H9 (cell line): ENCODE measurements at regions not wholly inside any gene's neighbourhood (a gene's known extent, or its start where the extent isn't known, plus 50 kb on each side); places are given as distances from the start of the nearest gene placed in this dataset.

Source experiments
- DNase-seq: peaks from one replicate; pipeline ENCODE4 v3.0.0-alpha.2; 2017
- H2AFZ ChIP-seq: one replicate; pipeline ENCODE4 v1.6.1; 2013; ENCODE audit warnings: mild to moderate bottlenecking, low read length, control low read depth, moderate library complexity
- H2AK5ac ChIP-seq: 2 replicates; pipeline ENCODE4 v1.6.1; 2013; ENCODE audit warnings: low read length, control low read depth, mixed read lengths; ENCODE audit not compliant: insufficient read length
- H2BK120ac ChIP-seq: one replicate; pipeline ENCODE4 v1.6.1; 2013; ENCODE audit warnings: low read depth, mild to moderate bottlenecking, low read length, control low read depth, inconsistent platforms; ENCODE audit not compliant: poor library complexity, severe bottlenecking
- H2BK12ac ChIP-seq: 2 replicates; pipeline ENCODE4 v1.6.1; 2013; ENCODE audit warnings: low read length, control low read depth, mixed read lengths, low read depth; ENCODE audit not compliant: insufficient read length
- H2BK15ac ChIP-seq: 2 replicates; pipeline ENCODE4 v1.6.1; 2013; ENCODE audit warnings: low read depth, low read length, control low read depth
- H2BK20ac ChIP-seq: one replicate; pipeline ENCODE4 v1.6.1; 2013; ENCODE audit warnings: low read depth, mild to moderate bottlenecking, low read length, control low read depth, inconsistent platforms; ENCODE audit not compliant: poor library complexity, severe bottlenecking
- H2BK5ac ChIP-seq: 2 replicates; pipeline ENCODE4 v1.6.1; 2013; ENCODE audit warnings: low read length, control low read depth, mixed read lengths; ENCODE audit not compliant: insufficient read length
- H3K14ac ChIP-seq: 2 replicates; pipeline ENCODE4 v1.6.1; 2013; ENCODE audit warnings: low read length, control low read depth; ENCODE audit not compliant: insufficient read depth
- H3K18ac ChIP-seq: 2 replicates; pipeline ENCODE4 v1.6.1; 2013; ENCODE audit warnings: low read depth, mild to moderate bottlenecking, mixed read lengths, low read length, control low read depth; ENCODE audit not compliant: insufficient read length
- H3K23ac ChIP-seq: 2 replicates; pipeline ENCODE4 v1.6.1; 2013; ENCODE audit warnings: low read length, control low read depth, mixed read lengths, low read depth; ENCODE audit not compliant: insufficient read length
- H3K23me2 ChIP-seq: 2 replicates; pipeline ENCODE4 v1.6.1; 2013; ENCODE audit warnings: low read depth, mild to moderate bottlenecking, mixed read lengths, low read length, control low read depth; ENCODE audit not compliant: insufficient read length, poor library complexity, severe bottlenecking
- H3K27ac ChIP-seq: 2 replicates; pipeline ENCODE4 v1.5.1; 2013; ENCODE audit warnings: low read length, control low read depth, mixed read lengths, low read depth; ENCODE audit not compliant: insufficient read length
- H3K27me3 ChIP-seq: 2 replicates; pipeline ENCODE4 v1.6.1; 2013; ENCODE audit warnings: low read length, control low read depth, inconsistent platforms; ENCODE audit not compliant: insufficient read depth
- H3K4ac ChIP-seq: 2 replicates; pipeline ENCODE4 v1.6.1; 2013; ENCODE audit warnings: low read depth, mild to moderate bottlenecking, control low read depth, inconsistent platforms, low read length, moderate library complexity
- H3K4me1 ChIP-seq: 2 replicates; pipeline ENCODE4 v1.6.1; 2013; ENCODE audit warnings: low read length, control low read depth, inconsistent platforms; ENCODE audit not compliant: insufficient read depth
- H3K4me2 ChIP-seq: 2 replicates; pipeline ENCODE4 v1.6.1; 2013; ENCODE audit warnings: low read length, control low read depth, mixed read lengths; ENCODE audit not compliant: insufficient read length, insufficient read depth
- H3K56ac ChIP-seq: 2 replicates; pipeline ENCODE4 v1.6.1; 2013; ENCODE audit warnings: low read depth, mild to moderate bottlenecking, mixed read lengths, low read length, control low read depth; ENCODE audit not compliant: insufficient read length
- H3K79me1 ChIP-seq: 2 replicates; pipeline ENCODE4 v1.6.1; 2013; ENCODE audit warnings: low read depth, mild to moderate bottlenecking, moderate library complexity, low read length, control low read depth, inconsistent platforms; ENCODE audit not compliant: insufficient read depth, poor library complexity, severe bottlenecking
- H3K79me2 ChIP-seq: 2 replicates; pipeline ENCODE4 v1.6.1; 2013; ENCODE audit warnings: low read length, control low read depth, inconsistent platforms; ENCODE audit not compliant: insufficient read depth
- H3K9ac ChIP-seq: 2 replicates; pipeline ENCODE4 v1.6.1; 2013; ENCODE audit warnings: low read length, control low read depth, mixed read lengths; ENCODE audit not compliant: insufficient read length; ENCODE audit errors: extremely low read depth
- H3K9me3 ChIP-seq: one replicate; pipeline ENCODE4 v1.6.1; 2013; ENCODE audit warnings: low read depth, low read length, inconsistent platforms; ENCODE audit not compliant: control insufficient read depth
- H3T11ph ChIP-seq: one replicate; pipeline ENCODE4 v1.6.1; 2013; ENCODE audit warnings: mild to moderate bottlenecking, low read length, control low read depth, inconsistent platforms
- H4K20me1 ChIP-seq: one replicate; pipeline ENCODE4 v1.6.1; 2013; ENCODE audit not compliant: control insufficient read depth, insufficient read length, insufficient read depth
- H4K5ac ChIP-seq: 2 replicates; pipeline ENCODE4 v1.6.1; 2013; ENCODE audit warnings: low read depth, mild to moderate bottlenecking, mixed read lengths, low read length, control low read depth; ENCODE audit not compliant: insufficient read length
- H4K8ac ChIP-seq: replicated peaks from 2 replicates; pipeline ENCODE4 v1.6.1; 2013; ENCODE audit warnings: low read length, control low read depth, mixed read lengths, low read depth; ENCODE audit not compliant: insufficient read length
- H4K91ac ChIP-seq: 2 replicates; pipeline ENCODE4 v1.6.1; 2013; ENCODE audit warnings: low read depth, mild to moderate bottlenecking, moderate library complexity, mixed read lengths, low read length, control low read depth; ENCODE audit not compliant: insufficient read length
- H3K27ac Mint-ChIP-seq, 3 experiments: 2 replicates in 2 of 3; 3 replicates in 1 of 3; pipeline ENCODE4 v1.8.0; 2020 to 2021; ENCODE audit warnings: mixed read lengths in 3 of 3, mild to moderate bottlenecking in 1 of 3, moderate library complexity in 1 of 3
- H3K27me3 Mint-ChIP-seq: 2 replicates; pipeline ENCODE4 v1.8.0; 2021; ENCODE audit warnings: low read depth, mild to moderate bottlenecking, moderate library complexity, mixed read lengths
- H3K36me3 Mint-ChIP-seq, 3 experiments: 2 replicates in 2 of 3; 3 replicates in 1 of 3; pipeline ENCODE4 v1.8.0; 2020 to 2021; ENCODE audit warnings: low read depth in 3 of 3, mixed read lengths in 3 of 3; ENCODE audit not compliant: insufficient read depth in 1 of 3
- H3K4me1 Mint-ChIP-seq, 2 experiments: 2 replicates each; pipeline ENCODE4 v1.8.0; 2020; ENCODE audit warnings: mixed read lengths in 2 of 2
- H3K4me3 Mint-ChIP-seq, 2 experiments: 2 replicates in 1 of 2; 3 replicates in 1 of 2; pipeline ENCODE4 v1.8.0; 2020 to 2021; ENCODE audit warnings: mild to moderate bottlenecking in 2 of 2, mixed read lengths in 2 of 2, moderate library complexity in 1 of 2
- H3K9me3 Mint-ChIP-seq, 2 experiments: 2 replicates in 1 of 2; 3 replicates in 1 of 2; pipeline ENCODE4 v1.8.0; 2020; ENCODE audit warnings: mild to moderate bottlenecking in 2 of 2, mixed read lengths in 2 of 2, moderate library complexity in 1 of 2
- CTCF ChIP-seq: fragments of 200-600 bp; sonication (generic); conservative IDR thresholded peaks from 3 replicates; pipeline ENCODE4 v1.8.0; 2021; ENCODE audit warnings: antibody characterized with exemption, mild to moderate bottlenecking
- WGBS: extraction: QIAGEN DNeasy Blood & Tissue Kit; methylation state at CpG from one replicate; pipeline ENCODE4 v1.1.7; 2013; ENCODE audit warnings: missing lambda C conversion rate, low lambda C conversion rate, mixed read lengths; ENCODE audit not compliant: insufficient read length; ENCODE audit errors: extremely low coverage; 5-methylcytosine and 5-hydroxymethylcytosine counted together

- Histone ChIP-seq H2BK5ac (no peak overlapping the region), H2BK15ac (no peak overlapping the region), H3T11ph (no peak overlapping the region), H2AFZ (no peak overlapping the region), H3K14ac (no peak overlapping the region), H4K8ac (no peak overlapping the region), H3K9me3 (no peaks in the 10 kb centered on the region), H3K4me1 (no peaks in the 10 kb centered on the region), H3K9ac (no peak overlapping the region), H3K4me2 (no peak overlapping the region), H3K23ac (no peak overlapping the region), H2AK5ac (no peak overlapping the region), H3K79me2 (no peaks in the 10 kb centered on the region), H4K5ac (no peak overlapping the region), H3K27me3 (no peaks in the 10 kb centered on the region), H3K18ac (no peak overlapping the region), H4K20me1 (no peaks in the 10 kb centered on the region), H4K91ac (no peak overlapping the region), H2BK12ac (no peak overlapping the region), H3K56ac (no peak overlapping the region), H2BK20ac (no peak overlapping the region), H3K79me1 (no peaks in the 10 kb centered on the region), H2BK120ac (no peak overlapping the region), H3K23me2 (no peaks in the 10 kb centered on the region), H3K4ac (no peak overlapping the region), H3K27ac (no peak overlapping the region)
- peaks cover 10 to 12% of the 10 kb centered on the region in 2 experiments for H3K4me1 Mint-ChIP-seq
- DNase-seq = no peak
- H3K9me3 Mint-ChIP-seq = peaks cover 2 to 7% of the 10 kb centered on the region in 2 experiments; a peak in 2 of 5 replicates
- no peak for TF ChIP-seq CTCF
- H3K27me3 Mint-ChIP-seq = peaks cover 2% of the 10 kb centered on the region
- no peak overlapping the region for H3K4me3 Mint-ChIP-seq
- no peaks in the 10 kb centered on the region for H3K36me3 Mint-ChIP-seq
- H3K27ac Mint-ChIP-seq = no peak overlapping the region
- no CpG with 5 or more reads among the region's 4 CpGs for WGBS
These were observed 68.7 kb downstream of the CYCS start for GRCh38 chr7:25056368-25056767.
